HepG2 (cell line): ENCODE measurements at regions not wholly inside any gene's neighbourhood (a gene's known extent, or its start where the extent isn't known, plus 50 kb on each side); places are given as distances from the start of the nearest gene placed in this dataset.
A peak's percentile ranks its signal among the peaks of the same experiment; 100 is the strongest.

ENCODE experiments used
- ATF7 ChIP-seq, 2 experiments: fragments of 450-650 bp in 1 of 2; sonication (generic) in 1 of 2; formaldehyde crosslinking in 1 of 2; IDR thresholded peaks; 2 replicates each; pipeline versions ENCODE4 v1.4.0 to v1.6.1; 2016 to 2020; ENCODE audit warnings: antibody characterized with exemption in 1 of 2, mild to moderate bottlenecking in 1 of 2, missing genetic modification reagents in 1 of 2
- ATF7-NPFF ChIP-seq: sonication (generic); formaldehyde crosslinking; IDR thresholded peaks from 2 replicates; pipeline ENCODE4 v1.8.1; 2023; ENCODE audit warnings: mild to moderate bottlenecking, low read depth, missing genetic modification reagents, moderate library complexity
- RAD51 ChIP-seq: fragments of 450-650 bp; IDR thresholded peaks from 2 replicates; pipeline ENCODE4 v1.6.1; 2016; ENCODE audit warnings: borderline replicate concordance
- RCOR2 ChIP-seq: IDR thresholded peaks from 2 replicates; pipeline ENCODE4 v1.6.1; 2016; ENCODE audit warnings: missing biosample characterization, missing genetic modification reagents
- SMARCE1 ChIP-seq: fragments of 450-650 bp; IDR thresholded peaks from 2 replicates; pipeline ENCODE4 v1.6.1; 2017; ENCODE audit warnings: borderline replicate concordance
- THYN1 ChIP-seq: sonication (generic); formaldehyde crosslinking; IDR thresholded peaks from 2 replicates; pipeline ENCODE4 v1.8.1; 2023; ENCODE audit warnings: low read depth, mild to moderate bottlenecking, moderate library complexity, missing genetic modification reagents, borderline replicate concordance
- ZBTB7A ChIP-seq: sonication (generic); formaldehyde crosslinking; IDR thresholded peaks from 2 replicates; pipeline ENCODE4 v1.8.0; 2022; ENCODE audit warnings: mild to moderate bottlenecking, missing genetic modification reagents
- ZFP36 ChIP-seq: fragments of 150-350 bp; IDR thresholded peaks from 2 replicates; pipeline ENCODE4 v1.6.1; 2018; ENCODE audit warnings: borderline replicate concordance, low read length, low read depth; ENCODE audit not compliant: partially characterized antibody
- ZNF354B ChIP-seq: sonication (generic); formaldehyde crosslinking; IDR thresholded peaks from 2 replicates; pipeline ENCODE4 v1.8.0; 2022; ENCODE audit warnings: mild to moderate bottlenecking, missing genetic modification reagents
- ZNF660 ChIP-seq: sonication (generic); formaldehyde crosslinking; IDR thresholded peaks from 2 replicates; pipeline ENCODE4 v1.5.1; 2020; ENCODE audit warnings: mild to moderate bottlenecking, low read depth, missing genetic modification reagents, borderline replicate concordance
- TF ChIP-seq, protein P1 (sequence below): sonication (generic); formaldehyde crosslinking; IDR thresholded peaks from 2 replicates; pipeline ENCODE4 v1.9.0; 2021; ENCODE audit warnings: missing genetic modification reagents, borderline replicate concordance
- TF ChIP-seq, protein P2 (sequence below): sonication (generic); formaldehyde crosslinking; conservative IDR thresholded peaks from 2 replicates; pipeline ENCODE4 v1.5.0; 2020; ENCODE audit warnings: missing genetic modification reagents
- TF ChIP-seq, protein P3 (sequence below): sonication (generic); formaldehyde crosslinking; IDR thresholded peaks from 2 replicates; pipeline ENCODE4 v1.4.0; 2020; ENCODE audit warnings: missing genetic modification reagents, low read depth, mild to moderate bottlenecking, borderline replicate concordance
- TF ChIP-seq, protein P4 (sequence below): sonication (generic); formaldehyde crosslinking; IDR thresholded peaks from 2 replicates; pipeline ENCODE4 v1.4.0; 2020; ENCODE audit warnings: mild to moderate bottlenecking, missing genetic modification reagents
- TF ChIP-seq, protein P5 (sequence below): sonication (generic); formaldehyde crosslinking; IDR thresholded peaks from 2 replicates; pipeline ENCODE4 v1.8.0; 2022; ENCODE audit warnings: mild to moderate bottlenecking, missing genetic modification reagents, borderline replicate concordance
- TF ChIP-seq, protein P6 (sequence below): sonication (generic); formaldehyde crosslinking; IDR thresholded peaks from 2 replicates; pipeline ENCODE4 v1.5.1; 2020; ENCODE audit warnings: mild to moderate bottlenecking, missing genetic modification reagents, moderate library complexity
- TF ChIP-seq, protein P7 (sequence below): sonication (generic); formaldehyde crosslinking; IDR thresholded peaks from 2 replicates; pipeline ENCODE4 v1.5.1; 2020; ENCODE audit warnings: mild to moderate bottlenecking, missing genetic modification reagents, borderline replicate concordance

DNA sequence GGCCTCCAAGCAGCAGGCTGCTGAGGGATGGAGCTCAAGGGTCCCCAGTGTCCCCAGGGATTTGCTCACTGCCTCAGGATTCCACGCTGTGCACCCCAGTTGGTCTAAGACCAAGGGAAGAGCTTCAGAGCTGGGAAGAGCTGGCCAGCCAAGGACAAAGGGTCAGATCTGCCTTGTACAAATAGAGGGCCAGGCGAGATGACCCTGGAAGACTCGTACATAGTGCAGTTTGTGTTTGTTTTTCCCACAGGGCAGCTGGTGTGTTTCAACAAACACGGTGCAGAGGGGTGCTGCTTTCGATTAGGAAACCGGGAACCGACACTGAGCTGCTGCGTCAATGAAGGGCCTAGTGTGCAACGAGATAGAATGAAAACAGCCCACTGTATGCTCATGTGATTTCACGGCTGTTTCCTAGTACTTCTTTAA, 56.1 kb upstream of the TRPM1 start (continued):
- TF ChIP-seq, protein P1, sequence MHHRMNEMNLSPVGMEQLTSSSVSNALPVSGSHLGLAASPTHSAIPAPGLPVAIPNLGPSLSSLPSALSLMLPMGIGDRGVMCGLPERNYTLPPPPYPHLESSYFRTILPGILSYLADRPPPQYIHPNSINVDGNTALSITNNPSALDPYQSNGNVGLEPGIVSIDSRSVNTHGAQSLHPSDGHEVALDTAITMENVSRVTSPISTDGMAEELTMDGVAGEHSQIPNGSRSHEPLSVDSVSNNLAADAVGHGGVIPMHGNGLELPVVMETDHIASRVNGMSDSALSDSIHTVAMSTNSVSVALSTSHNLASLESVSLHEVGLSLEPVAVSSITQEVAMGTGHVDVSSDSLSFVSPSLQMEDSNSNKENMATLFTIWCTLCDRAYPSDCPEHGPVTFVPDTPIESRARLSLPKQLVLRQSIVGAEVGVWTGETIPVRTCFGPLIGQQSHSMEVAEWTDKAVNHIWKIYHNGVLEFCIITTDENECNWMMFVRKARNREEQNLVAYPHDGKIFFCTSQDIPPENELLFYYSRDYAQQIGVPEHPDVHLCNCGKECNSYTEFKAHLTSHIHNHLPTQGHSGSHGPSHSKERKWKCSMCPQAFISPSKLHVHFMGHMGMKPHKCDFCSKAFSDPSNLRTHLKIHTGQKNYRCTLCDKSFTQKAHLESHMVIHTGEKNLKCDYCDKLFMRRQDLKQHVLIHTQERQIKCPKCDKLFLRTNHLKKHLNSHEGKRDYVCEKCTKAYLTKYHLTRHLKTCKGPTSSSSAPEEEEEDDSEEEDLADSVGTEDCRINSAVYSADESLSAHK, result no peak
- TF ChIP-seq RAD51 (no peak), ZNF660 (CRISPR knock-in tag) (no peak), ZBTB7A (CRISPR knock-in tag) (peak; percentile 40; the same call in 1 of the 2 replicates), ZNF354B (CRISPR knock-in tag) (no peak), ATF7 (IDR thresholded peaks at IDR 0.05) (no peak), ATF7 (CRISPR knock-in tag; IDR thresholded peaks at IDR 0.05) (peak; percentile 44; the same call in 1 of the 2 replicates), SMARCE1 (no peak), ATF7-NPFF (no peak), RCOR2 (CRISPR knock-in tag) (peak; percentile 71; the same call in 1 of the 2 replicates), ZFP36 (no peak), THYN1 (CRISPR knock-in tag) (no peak)
- TF ChIP-seq, protein P2, sequence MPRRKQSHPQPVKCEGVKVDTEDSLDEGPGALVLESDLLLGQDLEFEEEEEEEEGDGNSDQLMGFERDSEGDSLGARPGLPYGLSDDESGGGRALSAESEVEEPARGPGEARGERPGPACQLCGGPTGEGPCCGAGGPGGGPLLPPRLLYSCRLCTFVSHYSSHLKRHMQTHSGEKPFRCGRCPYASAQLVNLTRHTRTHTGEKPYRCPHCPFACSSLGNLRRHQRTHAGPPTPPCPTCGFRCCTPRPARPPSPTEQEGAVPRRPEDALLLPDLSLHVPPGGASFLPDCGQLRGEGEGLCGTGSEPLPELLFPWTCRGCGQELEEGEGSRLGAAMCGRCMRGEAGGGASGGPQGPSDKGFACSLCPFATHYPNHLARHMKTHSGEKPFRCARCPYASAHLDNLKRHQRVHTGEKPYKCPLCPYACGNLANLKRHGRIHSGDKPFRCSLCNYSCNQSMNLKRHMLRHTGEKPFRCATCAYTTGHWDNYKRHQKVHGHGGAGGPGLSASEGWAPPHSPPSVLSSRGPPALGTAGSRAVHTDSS (CRISPR knock-in tag), result no peak
- TF ChIP-seq, protein P3, sequence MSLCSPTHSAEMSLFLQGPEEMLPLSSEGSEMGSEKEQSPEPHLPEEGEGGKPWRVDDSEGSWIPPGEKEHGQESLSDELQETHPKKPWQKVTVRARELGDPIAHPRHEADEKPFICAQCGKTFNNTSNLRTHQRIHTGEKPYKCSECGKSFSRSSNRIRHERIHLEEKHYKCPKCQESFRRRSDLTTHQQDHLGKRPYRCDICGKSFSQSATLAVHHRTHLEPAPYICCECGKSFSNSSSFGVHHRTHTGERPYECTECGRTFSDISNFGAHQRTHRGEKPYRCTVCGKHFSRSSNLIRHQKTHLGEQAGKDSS (CRISPR knock-in tag), result peak; percentile 82; the same call in 1 of the 2 replicates
- TF ChIP-seq, protein P4, sequence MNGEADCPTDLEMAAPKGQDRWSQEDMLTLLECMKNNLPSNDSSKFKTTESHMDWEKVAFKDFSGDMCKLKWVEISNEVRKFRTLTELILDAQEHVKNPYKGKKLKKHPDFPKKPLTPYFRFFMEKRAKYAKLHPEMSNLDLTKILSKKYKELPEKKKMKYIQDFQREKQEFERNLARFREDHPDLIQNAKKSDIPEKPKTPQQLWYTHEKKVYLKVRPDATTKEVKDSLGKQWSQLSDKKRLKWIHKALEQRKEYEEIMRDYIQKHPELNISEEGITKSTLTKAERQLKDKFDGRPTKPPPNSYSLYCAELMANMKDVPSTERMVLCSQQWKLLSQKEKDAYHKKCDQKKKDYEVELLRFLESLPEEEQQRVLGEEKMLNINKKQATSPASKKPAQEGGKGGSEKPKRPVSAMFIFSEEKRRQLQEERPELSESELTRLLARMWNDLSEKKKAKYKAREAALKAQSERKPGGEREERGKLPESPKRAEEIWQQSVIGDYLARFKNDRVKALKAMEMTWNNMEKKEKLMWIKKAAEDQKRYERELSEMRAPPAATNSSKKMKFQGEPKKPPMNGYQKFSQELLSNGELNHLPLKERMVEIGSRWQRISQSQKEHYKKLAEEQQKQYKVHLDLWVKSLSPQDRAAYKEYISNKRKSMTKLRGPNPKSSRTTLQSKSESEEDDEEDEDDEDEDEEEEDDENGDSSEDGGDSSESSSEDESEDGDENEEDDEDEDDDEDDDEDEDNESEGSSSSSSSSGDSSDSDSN (CRISPR knock-in tag), result peak; percentile 45; the same call in 1 of the 2 replicates
- TF ChIP-seq, protein P5, sequence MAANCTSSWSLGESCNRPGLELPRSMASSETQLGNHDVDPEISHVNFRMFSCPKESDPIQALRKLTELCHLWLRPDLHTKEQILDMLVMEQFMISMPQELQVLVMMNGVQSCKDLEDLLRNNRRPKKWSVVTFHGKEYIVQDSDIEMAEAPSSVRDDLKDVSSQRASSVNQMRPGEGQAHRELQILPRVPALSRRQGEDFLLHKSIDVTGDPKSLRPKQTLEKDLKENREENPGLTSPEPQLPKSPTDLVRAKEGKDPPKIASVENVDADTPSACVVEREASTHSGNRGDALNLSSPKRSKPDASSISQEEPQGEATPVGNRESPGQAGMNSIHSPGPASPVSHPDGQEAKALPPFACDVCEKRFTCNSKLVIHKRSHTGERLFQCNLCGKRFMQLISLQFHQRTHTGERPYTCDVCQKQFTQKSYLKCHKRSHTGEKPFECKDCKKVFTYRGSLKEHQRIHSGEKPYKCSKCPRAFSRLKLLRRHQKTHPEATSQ, result no peak; the same call in 1 of the 2 replicates
- TF ChIP-seq, protein P6, sequence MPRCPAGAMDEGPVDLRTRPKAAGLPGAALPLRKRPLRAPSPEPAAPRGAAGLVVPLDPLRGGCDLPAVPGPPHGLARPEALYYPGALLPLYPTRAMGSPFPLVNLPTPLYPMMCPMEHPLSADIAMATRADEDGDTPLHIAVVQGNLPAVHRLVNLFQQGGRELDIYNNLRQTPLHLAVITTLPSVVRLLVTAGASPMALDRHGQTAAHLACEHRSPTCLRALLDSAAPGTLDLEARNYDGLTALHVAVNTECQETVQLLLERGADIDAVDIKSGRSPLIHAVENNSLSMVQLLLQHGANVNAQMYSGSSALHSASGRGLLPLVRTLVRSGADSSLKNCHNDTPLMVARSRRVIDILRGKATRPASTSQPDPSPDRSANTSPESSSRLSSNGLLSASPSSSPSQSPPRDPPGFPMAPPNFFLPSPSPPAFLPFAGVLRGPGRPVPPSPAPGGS, result no peak
- TF ChIP-seq, protein P7, sequence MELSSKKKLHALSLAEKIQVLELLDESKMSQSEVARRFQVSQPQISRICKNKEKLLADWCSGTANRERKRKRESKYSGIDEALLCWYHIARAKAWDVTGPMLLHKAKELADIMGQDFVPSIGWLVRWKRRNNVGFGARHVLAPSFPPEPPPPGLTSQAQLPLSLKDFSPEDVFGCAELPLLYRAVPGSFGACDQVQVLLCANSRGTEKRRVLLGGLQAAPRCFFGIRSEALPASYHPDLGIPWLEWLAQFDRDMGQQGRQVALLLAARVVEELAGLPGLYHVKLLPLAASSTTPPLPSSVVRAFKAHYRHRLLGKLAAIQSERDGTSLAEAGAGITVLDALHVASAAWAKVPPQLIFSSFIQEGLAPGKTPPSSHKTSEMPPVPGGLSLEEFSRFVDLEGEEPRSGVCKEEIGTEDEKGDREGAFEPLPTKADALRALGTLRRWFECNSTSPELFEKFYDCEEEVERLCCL (CRISPR knock-in tag), result no peak
